ENCODE measurements at regions not wholly inside any gene's neighbourhood (a gene's known extent, or its start where the extent isn't known, plus 50 kb on each side); places are given as distances from the start of the nearest gene placed in this dataset.
A peak's percentile ranks its signal among the peaks of the same experiment; 100 is the strongest.
"Not testable (repeated sequence)": the region's sequence is repeated elsewhere in the genome, so short reads cannot be mapped to it uniquely, and the experiment has no call there.

- H2AK5ac ChIP-seq (ENCODE audit: low read length); H4K5ac ChIP-seq (ENCODE audit: low read length); H2BK120ac ChIP-seq (ENCODE audit: low read depth, low read length); H3K4me1 ChIP-seq (ENCODE audit: control insufficient read depth, low read depth, low read length); H3K27me3 ChIP-seq (ENCODE audit: insufficient read depth, low read length, poor library complexity); H2BK5ac ChIP-seq (ENCODE audit: low read length); H3K4ac ChIP-seq (ENCODE audit: low read depth, low read length); H3K27ac ChIP-seq (ENCODE audit: low read depth, low read length); H3K79me1 ChIP-seq (ENCODE audit: low read length); DNase-seq; H3K79me2 ChIP-seq (ENCODE audit: control insufficient read depth, insufficient read depth, low read length); H3K56ac ChIP-seq (ENCODE audit: low read length); H3K23ac ChIP-seq (ENCODE audit: low read length); H4K8ac ChIP-seq (ENCODE audit: low read depth, low read length); H3K9ac ChIP-seq (ENCODE audit: low read length); H3K36me3 ChIP-seq (ENCODE audit: control insufficient read depth, insufficient read depth, low read length); H2BK15ac ChIP-seq (replicated peaks; ENCODE audit: low read depth); H3K4me3 ChIP-seq (ENCODE audit: low read length); H3K4me2 ChIP-seq (ENCODE audit: low read length); H3K18ac ChIP-seq (ENCODE audit: low read length): not testable (repeated sequence)
- no CpG with 5 or more reads among the region's 5 CpGs for WGBS (ENCODE audit: extremely low coverage, insufficient coverage, low lambda C conversion rate)
Observed at GRCh38 chr5:177941386-177941785, 54.7 kb downstream of the PROP1 start.

GRCh38 chr5:177939246-177940171 is 56.5 kb downstream of the PROP1 start:
- H3K79me1 ChIP-seq (ENCODE audit: low read length); H3K23ac ChIP-seq (ENCODE audit: low read length); H3K27ac ChIP-seq (ENCODE audit: low read depth, low read length); DNase-seq; H2BK15ac ChIP-seq (replicated peaks; ENCODE audit: low read depth); H4K5ac ChIP-seq (ENCODE audit: low read length); H3K27me3 ChIP-seq (ENCODE audit: insufficient read depth, low read length, poor library complexity); H3K9ac ChIP-seq (ENCODE audit: low read length); H4K8ac ChIP-seq (ENCODE audit: low read depth, low read length); H3K18ac ChIP-seq (ENCODE audit: low read length); H2BK5ac ChIP-seq (ENCODE audit: low read length); H3K4me1 ChIP-seq (ENCODE audit: control insufficient read depth, low read depth, low read length); H3K79me2 ChIP-seq (ENCODE audit: control insufficient read depth, insufficient read depth, low read length); H3K4me3 ChIP-seq (ENCODE audit: low read length); H2BK120ac ChIP-seq (ENCODE audit: low read depth, low read length); H2AK5ac ChIP-seq (ENCODE audit: low read length); H3K36me3 ChIP-seq (ENCODE audit: control insufficient read depth, insufficient read depth, low read length); H3K4ac ChIP-seq (ENCODE audit: low read depth, low read length): not testable (repeated sequence)
- peak overlapping the region; percentile 25 for H3K4me2 ChIP-seq (ENCODE audit: low read length)
- peak overlapping the region; percentile 15 for H3K56ac ChIP-seq (ENCODE audit: low read length)
- WGBS (ENCODE audit: extremely low coverage, insufficient coverage, low lambda C conversion rate) = no CpG with 5 or more reads among the region's 79 CpGs

- H4K5ac ChIP-seq (ENCODE audit: low read length); H3K18ac ChIP-seq (ENCODE audit: low read length); H3K27me3 ChIP-seq (ENCODE audit: insufficient read depth, low read length, poor library complexity); H3K4me2 ChIP-seq (ENCODE audit: low read length); H3K4ac ChIP-seq (ENCODE audit: low read depth, low read length); H3K27ac ChIP-seq (ENCODE audit: low read depth, low read length); H3K79me2 ChIP-seq (ENCODE audit: control insufficient read depth, insufficient read depth, low read length); H3K79me1 ChIP-seq (ENCODE audit: low read length); H3K56ac ChIP-seq (ENCODE audit: low read length); H3K36me3 ChIP-seq (ENCODE audit: control insufficient read depth, insufficient read depth, low read length); H3K23ac ChIP-seq (ENCODE audit: low read length); H2BK5ac ChIP-seq (ENCODE audit: low read length); H3K9ac ChIP-seq (ENCODE audit: low read length); H2BK120ac ChIP-seq (ENCODE audit: low read depth, low read length); H2AK5ac ChIP-seq (ENCODE audit: low read length); H3K4me3 ChIP-seq (ENCODE audit: low read length); H4K8ac ChIP-seq (ENCODE audit: low read depth, low read length); DNase-seq; H2BK15ac ChIP-seq (replicated peaks; ENCODE audit: low read depth); H3K4me1 ChIP-seq (ENCODE audit: control insufficient read depth, low read depth, low read length): not testable (repeated sequence)
- no CpG with 5 or more reads among the region's 7 CpGs for WGBS (ENCODE audit: extremely low coverage, insufficient coverage, low lambda C conversion rate)
Observed at GRCh38 chr5:177938767-177939166, 57.3 kb downstream of the PROP1 start.

- not testable (repeated sequence) for H2AK5ac ChIP-seq (ENCODE audit: low read length); H3K79me1 ChIP-seq (ENCODE audit: low read length); H3K18ac ChIP-seq (ENCODE audit: low read length); H3K4ac ChIP-seq (ENCODE audit: low read depth, low read length); H2BK5ac ChIP-seq (ENCODE audit: low read length); H2BK15ac ChIP-seq (replicated peaks; ENCODE audit: low read depth); DNase-seq; H3K4me3 ChIP-seq (ENCODE audit: low read length); H3K27me3 ChIP-seq (ENCODE audit: insufficient read depth, low read length, poor library complexity); H3K27ac ChIP-seq (ENCODE audit: low read depth, low read length); H3K9ac ChIP-seq (ENCODE audit: low read length); H4K5ac ChIP-seq (ENCODE audit: low read length); H3K23ac ChIP-seq (ENCODE audit: low read length); H3K4me1 ChIP-seq (ENCODE audit: control insufficient read depth, low read depth, low read length); H3K4me2 ChIP-seq (ENCODE audit: low read length); H2BK120ac ChIP-seq (ENCODE audit: low read depth, low read length); H4K8ac ChIP-seq (ENCODE audit: low read depth, low read length); H3K79me2 ChIP-seq (ENCODE audit: control insufficient read depth, insufficient read depth, low read length); H3K36me3 ChIP-seq (ENCODE audit: control insufficient read depth, insufficient read depth, low read length); H3K56ac ChIP-seq (ENCODE audit: low read length)
Observed at GRCh38 chr5:177934233-177934632, 61.8 kb downstream of the PROP1 start.

- not testable (repeated sequence) for H2AK5ac ChIP-seq (ENCODE audit: low read length); H3K79me2 ChIP-seq (ENCODE audit: control insufficient read depth, insufficient read depth, low read length); H2BK5ac ChIP-seq (ENCODE audit: low read length); H2BK15ac ChIP-seq (replicated peaks; ENCODE audit: low read depth); H3K4ac ChIP-seq (ENCODE audit: low read depth, low read length); H2BK120ac ChIP-seq (ENCODE audit: low read depth, low read length); H3K9ac ChIP-seq (ENCODE audit: low read length); H3K18ac ChIP-seq (ENCODE audit: low read length); H3K4me2 ChIP-seq (ENCODE audit: low read length); H3K56ac ChIP-seq (ENCODE audit: low read length); H3K79me1 ChIP-seq (ENCODE audit: low read length); H3K4me1 ChIP-seq (ENCODE audit: control insufficient read depth, low read depth, low read length); H3K23ac ChIP-seq (ENCODE audit: low read length); H3K27me3 ChIP-seq (ENCODE audit: insufficient read depth, low read length, poor library complexity); H4K5ac ChIP-seq (ENCODE audit: low read length); H3K36me3 ChIP-seq (ENCODE audit: control insufficient read depth, insufficient read depth, low read length); H4K8ac ChIP-seq (ENCODE audit: low read depth, low read length); H3K27ac ChIP-seq (ENCODE audit: low read depth, low read length); H3K4me3 ChIP-seq (ENCODE audit: low read length)
- peak; percentile 11 for DNase-seq
- no CpG with 5 or more reads among the region's 19 CpGs for WGBS (ENCODE audit: extremely low coverage, insufficient coverage, low lambda C conversion rate)
Observed at GRCh38 chr5:177930269-177931022, 65.6 kb downstream of the PROP1 start.
